Ascending aorta (tissue), 2 donors: ENCODE measurements at regions not wholly inside any gene's neighbourhood (a gene's known extent, or its start where the extent isn't known, plus 50 kb on each side); places are given as distances from the start of the nearest gene placed in this dataset.

Experiments used
- DNase-seq, 2 donors: peaks; one replicate each; pipeline ENCODE4 v3.0.0-alpha.2; 2019; ENCODE audit warnings: low spot score in 2 of 2
- H3K27ac ChIP-seq, 2 donors: fragments of 200-600 bp; sonication (generic); one replicate each; pipeline ENCODE4 v1.5.1; 2016 to 2017; ENCODE audit warnings: mild to moderate bottlenecking in 1 of 2
- H3K27me3 ChIP-seq: fragments of 200-600 bp; sonication (generic); one replicate; pipeline ENCODE4 v1.5.1; 2017
- H3K36me3 ChIP-seq, 2 donors: fragments of 200-600 bp; sonication (generic); one replicate each; pipeline ENCODE4 v1.5.1; 2016
- H3K4me1 ChIP-seq, 2 donors: fragments of 200-600 bp; sonication (generic); one replicate each; pipeline ENCODE4 v1.5.1; 2016 to 2017; ENCODE audit warnings: mild to moderate bottlenecking in 1 of 2
- H3K4me3 ChIP-seq, 2 donors: fragments of 200-600 bp; sonication (generic); one replicate each; pipeline ENCODE4 v1.5.1; 2016 to 2017; ENCODE audit warnings: mild to moderate bottlenecking in 1 of 2
- H3K9me3 ChIP-seq, 2 donors: fragments of 200-600 bp; sonication (generic); one replicate each; pipeline ENCODE4 v1.5.1; 2016
- CTCF ChIP-seq, 3 experiments: fragments of 200-600 bp in 2 of 3; fragments of 450-650 bp in 1 of 3; sonication (generic) in 2 of 3; IDR thresholded peaks; one replicate each; pipeline ENCODE4 v1.5.1; 2016 to 2019; ENCODE audit warnings: antibody characterized with exemption in 3 of 3, mild to moderate bottlenecking in 1 of 3, moderate library complexity in 1 of 3
- intact Hi-C: fragments of 100-400 bp; cut with DNase I; formaldehyde crosslinking; loops from one replicate; pipeline ENCODE4 v1.15.1; 2023

- DNase-seq, result no peak
- H3K36me3 ChIP-seq, result no peaks in the 10 kb centered on the region
- H3K9me3 ChIP-seq, result peaks cover 0 to 7% of the 10 kb centered on the region in 2 donors
- no peak overlapping the region for H3K4me3 ChIP-seq
- peaks cover 0 to 4% of the 10 kb centered on the region in 2 donors for H3K4me1 ChIP-seq
- TF ChIP-seq CTCF (IDR thresholded peaks at IDR 0.05), result no peak
- H3K27me3 ChIP-seq, result no peaks in the 10 kb centered on the region
- no peak overlapping the region for H3K27ac ChIP-seq
- intact Hi-C loops, result no loop called here
These were observed 241.5 kb downstream of the SATB2 start for GRCh38 chr2:199216253-199216652.

GRCh38 chr2:199207011-199207410 lies 250.7 kb downstream of the SATB2 start:
- DNase-seq, result no peak
- TF ChIP-seq CTCF (IDR thresholded peaks at IDR 0.05), result no peak
- H3K36me3 ChIP-seq, result no peaks in the 10 kb centered on the region
- no peaks in the 10 kb centered on the region for H3K4me1 ChIP-seq
- H3K27ac ChIP-seq, result no peak overlapping the region
- H3K4me3 ChIP-seq, result no peak overlapping the region
- peaks cover 0 to 11% of the 10 kb centered on the region in 2 donors for H3K9me3 ChIP-seq
- H3K27me3 ChIP-seq, result no peaks in the 10 kb centered on the region
- intact Hi-C loops, result no loop called here

GRCh38 chr2:199206536-199206935 lies 251.2 kb downstream of the SATB2 start:
- no peaks in the 10 kb centered on the region for H3K27me3 ChIP-seq
- no peak for TF ChIP-seq CTCF (IDR thresholded peaks at IDR 0.05)
- H3K36me3 ChIP-seq, result no peaks in the 10 kb centered on the region
- H3K9me3 ChIP-seq, result peaks cover 0 to 8% of the 10 kb centered on the region in 2 donors
- intact Hi-C loops, result no loop called here
- no peaks in the 10 kb centered on the region for H3K4me1 ChIP-seq
- no peak overlapping the region for H3K4me3 ChIP-seq
- no peak for DNase-seq
- no peak overlapping the region for H3K27ac ChIP-seq

- Histone ChIP-seq H3K4me1 (no peaks in the 10 kb centered on the region), H3K36me3 (no peaks in the 10 kb centered on the region), H3K27me3 (no peaks in the 10 kb centered on the region), H3K27ac (no peak overlapping the region), H3K4me3 (no peak overlapping the region), H3K9me3 (no peaks in the 10 kb centered on the region)
- DNase-seq, result no peak
- no peak for TF ChIP-seq CTCF (IDR thresholded peaks at IDR 0.05)
- intact Hi-C loops, result no loop called here
These were observed 254.8 kb downstream of the SATB2 start for GRCh38 chr2:199202964-199203363.

- H3K36me3 ChIP-seq, result no peaks in the 10 kb centered on the region
- no peak overlapping the region for H3K27ac ChIP-seq
- no peaks in the 10 kb centered on the region for H3K9me3 ChIP-seq
- no peak for TF ChIP-seq CTCF (IDR thresholded peaks at IDR 0.05)
- intact Hi-C loops, result no loop called here
- DNase-seq, result no peak
- no peaks in the 10 kb centered on the region for H3K27me3 ChIP-seq
- H3K4me1 ChIP-seq, result no peaks in the 10 kb centered on the region
- no peak overlapping the region for H3K4me3 ChIP-seq
These were observed 256.2 kb downstream of the SATB2 start for GRCh38 chr2:199201539-199201938.

GRCh38 chr2:199199797-199200196 lies 257.9 kb downstream of the SATB2 start:
- Histone ChIP-seq H3K4me3 (no peak overlapping the region), H3K36me3 (no peaks in the 10 kb centered on the region), H3K27me3 (no peaks in the 10 kb centered on the region), H3K27ac (no peak overlapping the region), H3K4me1 (no peaks in the 10 kb centered on the region), H3K9me3 (no peaks in the 10 kb centered on the region)
- TF ChIP-seq CTCF (IDR thresholded peaks at IDR 0.05), result no peak
- intact Hi-C loops, result no loop called here
- DNase-seq, result no peak
